GM23338 (cell line): ENCODE measurements at regions not wholly inside any gene's neighbourhood (a gene's known extent, or its start where the extent isn't known, plus 50 kb on each side); places are given as distances from the start of the nearest gene placed in this dataset.

ENCODE experiments used
- ATAC-seq: fragments of 200-7000 bp; cut with Tn5 transposase; 3 replicates; pipeline ENCODE4 v1.9.1; 2020
- DNase-seq: peaks from one replicate; pipeline ENCODE4 v3.0.0-alpha.2; 2015; ENCODE audit warnings: low spot score
- H2AFZ ChIP-seq: fragments of 200-600 bp; sonication (generic); 2 replicates; pipeline ENCODE4 v1.8.0; 2016; ENCODE audit warnings: antibody characterized with exemption, mild to moderate bottlenecking, moderate library complexity
- H3F3A ChIP-seq: fragments of 200-600 bp; sonication (generic); replicated peaks from 2 replicates; pipeline ENCODE4 v1.8.0; 2017; ENCODE audit warnings: antibody characterized with exemption, mixed run types, low read depth
- H3K27ac ChIP-seq: fragments of 200-600 bp; sonication (generic); 2 replicates; pipeline ENCODE4 v1.6.1; 2016; ENCODE audit warnings: low read depth
- H3K27me3 ChIP-seq: fragments of 200-600 bp; sonication (generic); 2 replicates; pipeline ENCODE4 v1.8.0; 2016; ENCODE audit warnings: mild to moderate bottlenecking, mixed run types, moderate library complexity; ENCODE audit not compliant: insufficient read depth
- H3K36me3 ChIP-seq: fragments of 200-600 bp; sonication (generic); 2 replicates; pipeline ENCODE4 v1.8.0; 2016; ENCODE audit warnings: mild to moderate bottlenecking; ENCODE audit not compliant: insufficient read depth
- H3K4me1 ChIP-seq: fragments of 200-600 bp; sonication (generic); 2 replicates; pipeline ENCODE4 v1.8.0; 2016; ENCODE audit warnings: mild to moderate bottlenecking, moderate library complexity; ENCODE audit not compliant: insufficient read depth
- H3K4me2 ChIP-seq: fragments of 200-600 bp; sonication (generic); 2 replicates; pipeline ENCODE4 v1.7.1; 2017; ENCODE audit warnings: mixed run types
- H3K4me3 ChIP-seq: fragments of 200-600 bp; sonication (generic); 2 replicates; pipeline ENCODE4 v1.6.1; 2016; ENCODE audit warnings: mixed run types
- H3K79me2 ChIP-seq: fragments of 200-600 bp; sonication (generic); replicated peaks from 2 replicates; pipeline ENCODE4 v1.8.0; 2017; ENCODE audit warnings: mild to moderate bottlenecking; ENCODE audit not compliant: insufficient read depth
- H3K9me2 ChIP-seq: fragments of 200-600 bp; sonication (generic); 2 replicates; pipeline ENCODE4 v1.8.0; 2017; ENCODE audit not compliant: insufficient read depth
- H4K20me1 ChIP-seq: fragments of 200-600 bp; sonication (generic); replicated peaks from 2 replicates; pipeline ENCODE4 v1.8.0; 2017; ENCODE audit warnings: mild to moderate bottlenecking; ENCODE audit not compliant: insufficient read depth
- H3K27ac Mint-ChIP-seq: 2 replicates; pipeline ENCODE4 v1.8.0; 2020; ENCODE audit warnings: inconsistent platforms, mild to moderate bottlenecking, moderate library complexity, mixed read lengths
- H3K27me3 Mint-ChIP-seq: 3 replicates; pipeline ENCODE4 v1.8.0; 2022; ENCODE audit warnings: low read depth, mild to moderate bottlenecking, moderate library complexity, mixed read lengths, inconsistent platforms; ENCODE audit not compliant: insufficient read depth, poor library complexity
- H3K36me3 Mint-ChIP-seq: 3 replicates; pipeline ENCODE4 v1.8.0; 2021; ENCODE audit warnings: low read depth, mild to moderate bottlenecking, inconsistent platforms, moderate library complexity, mixed read lengths
- H3K4me1 Mint-ChIP-seq: 3 replicates; pipeline ENCODE4 v1.8.0; 2020; ENCODE audit warnings: mild to moderate bottlenecking, inconsistent platforms, mixed read lengths
- H3K4me3 Mint-ChIP-seq: 3 replicates; pipeline ENCODE4 v1.8.0; 2021; ENCODE audit warnings: moderate library complexity, mild to moderate bottlenecking, inconsistent platforms, mixed read lengths
- H3K9me3 Mint-ChIP-seq: 3 replicates; pipeline ENCODE4 v1.8.0; 2020; ENCODE audit warnings: moderate library complexity, mild to moderate bottlenecking, inconsistent platforms, mixed read lengths
- CREB1 ChIP-seq: fragments of 250-450 bp; sonication (Bioruptor Pico); IDR thresholded peaks from 2 replicates; pipeline ENCODE4 v1.5.0; 2020; ENCODE audit warnings: low read depth, mild to moderate bottlenecking, moderate library complexity
- EZH2 ChIP-seq: fragments of 200-600 bp; sonication (generic); IDR thresholded peaks from one replicate; pipeline ENCODE4 v1.8.0; 2017; ENCODE audit warnings: antibody characterized with exemption, mild to moderate bottlenecking, low read depth; ENCODE audit not compliant: unreplicated experiment
- NANOG ChIP-seq: IDR thresholded peaks from 2 replicates; pipeline ENCODE4 v1.6.1; 2016; ENCODE audit warnings: antibody characterized with exemption, borderline replicate concordance
- POLR2AphosphoS5 ChIP-seq: IDR thresholded peaks from 2 replicates; pipeline ENCODE4 v1.6.1; 2016; ENCODE audit warnings: antibody characterized with exemption, low read depth
- STAT1 ChIP-seq: IDR thresholded peaks from one replicate; pipeline ENCODE4 v1.6.1; 2016; ENCODE audit warnings: antibody characterized with exemption; ENCODE audit not compliant: unreplicated experiment
- ZNF114 ChIP-seq: fragments of 250-450 bp; sonication (Bioruptor Pico); IDR thresholded peaks from 2 replicates; pipeline ENCODE4 v1.5.0; 2020; ENCODE audit warnings: mild to moderate bottlenecking, moderate library complexity
- ZNF331 ChIP-seq: fragments of 250-450 bp; sonication (Bioruptor Pico); IDR thresholded peaks from 2 replicates; pipeline ENCODE4 v1.5.0; 2020; ENCODE audit warnings: low read depth, mild to moderate bottlenecking, moderate library complexity
- TF ChIP-seq, protein P1 (sequence below): IDR thresholded peaks from one replicate; pipeline ENCODE4 v1.6.1; 2018; ENCODE audit warnings: antibody characterized with exemption; ENCODE audit not compliant: unreplicated experiment
- TF ChIP-seq, protein P2 (sequence below): IDR thresholded peaks from 2 replicates; pipeline ENCODE4 v1.6.1; 2016; ENCODE audit warnings: antibody characterized with exemption
- TF ChIP-seq, protein P3 (sequence below): fragments of 250-450 bp; sonication (Bioruptor Pico); IDR thresholded peaks from 2 replicates; pipeline ENCODE4 v1.5.0; 2020; ENCODE audit warnings: mild to moderate bottlenecking, moderate library complexity

DNA sequence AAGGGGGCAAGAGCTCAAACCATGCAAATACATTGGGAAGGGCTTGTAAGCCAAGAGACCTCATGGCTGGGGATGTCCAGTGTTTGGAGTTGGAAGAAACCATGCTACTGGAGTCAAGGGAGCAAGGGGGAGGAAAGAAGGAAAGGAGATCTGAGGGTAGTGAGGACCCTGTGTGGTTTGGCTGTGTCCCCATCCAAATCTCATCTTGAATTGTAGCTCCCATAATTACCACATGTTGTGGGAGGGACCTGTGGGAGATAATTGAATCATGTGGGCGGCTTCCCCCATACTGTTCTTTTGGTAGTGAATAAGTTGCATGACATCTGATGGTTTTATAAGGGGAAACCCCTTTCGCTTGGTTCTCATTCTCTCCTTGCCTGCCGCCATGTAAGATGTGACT, 56.5 kb upstream of the ADRB1 start (continued):
- TF ChIP-seq, protein P1, sequence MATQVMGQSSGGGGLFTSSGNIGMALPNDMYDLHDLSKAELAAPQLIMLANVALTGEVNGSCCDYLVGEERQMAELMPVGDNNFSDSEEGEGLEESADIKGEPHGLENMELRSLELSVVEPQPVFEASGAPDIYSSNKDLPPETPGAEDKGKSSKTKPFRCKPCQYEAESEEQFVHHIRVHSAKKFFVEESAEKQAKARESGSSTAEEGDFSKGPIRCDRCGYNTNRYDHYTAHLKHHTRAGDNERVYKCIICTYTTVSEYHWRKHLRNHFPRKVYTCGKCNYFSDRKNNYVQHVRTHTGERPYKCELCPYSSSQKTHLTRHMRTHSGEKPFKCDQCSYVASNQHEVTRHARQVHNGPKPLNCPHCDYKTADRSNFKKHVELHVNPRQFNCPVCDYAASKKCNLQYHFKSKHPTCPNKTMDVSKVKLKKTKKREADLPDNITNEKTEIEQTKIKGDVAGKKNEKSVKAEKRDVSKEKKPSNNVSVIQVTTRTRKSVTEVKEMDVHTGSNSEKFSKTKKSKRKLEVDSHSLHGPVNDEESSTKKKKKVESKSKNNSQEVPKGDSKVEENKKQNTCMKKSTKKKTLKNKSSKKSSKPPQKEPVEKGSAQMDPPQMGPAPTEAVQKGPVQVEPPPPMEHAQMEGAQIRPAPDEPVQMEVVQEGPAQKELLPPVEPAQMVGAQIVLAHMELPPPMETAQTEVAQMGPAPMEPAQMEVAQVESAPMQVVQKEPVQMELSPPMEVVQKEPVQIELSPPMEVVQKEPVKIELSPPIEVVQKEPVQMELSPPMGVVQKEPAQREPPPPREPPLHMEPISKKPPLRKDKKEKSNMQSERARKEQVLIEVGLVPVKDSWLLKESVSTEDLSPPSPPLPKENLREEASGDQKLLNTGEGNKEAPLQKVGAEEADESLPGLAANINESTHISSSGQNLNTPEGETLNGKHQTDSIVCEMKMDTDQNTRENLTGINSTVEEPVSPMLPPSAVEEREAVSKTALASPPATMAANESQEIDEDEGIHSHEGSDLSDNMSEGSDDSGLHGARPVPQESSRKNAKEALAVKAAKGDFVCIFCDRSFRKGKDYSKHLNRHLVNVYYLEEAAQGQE, result no peak
- TF ChIP-seq POLR2AphosphoS5 (no peak), NANOG (no peak), ZNF331 (CRISPR knock-in tag) (no peak), CREB1 (no peak), EZH2 (no peak), STAT1 (no peak)
- TF ChIP-seq, protein P2, sequence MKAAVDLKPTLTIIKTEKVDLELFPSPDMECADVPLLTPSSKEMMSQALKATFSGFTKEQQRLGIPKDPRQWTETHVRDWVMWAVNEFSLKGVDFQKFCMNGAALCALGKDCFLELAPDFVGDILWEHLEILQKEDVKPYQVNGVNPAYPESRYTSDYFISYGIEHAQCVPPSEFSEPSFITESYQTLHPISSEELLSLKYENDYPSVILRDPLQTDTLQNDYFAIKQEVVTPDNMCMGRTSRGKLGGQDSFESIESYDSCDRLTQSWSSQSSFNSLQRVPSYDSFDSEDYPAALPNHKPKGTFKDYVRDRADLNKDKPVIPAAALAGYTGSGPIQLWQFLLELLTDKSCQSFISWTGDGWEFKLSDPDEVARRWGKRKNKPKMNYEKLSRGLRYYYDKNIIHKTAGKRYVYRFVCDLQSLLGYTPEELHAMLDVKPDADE, result no peak

DNA sequence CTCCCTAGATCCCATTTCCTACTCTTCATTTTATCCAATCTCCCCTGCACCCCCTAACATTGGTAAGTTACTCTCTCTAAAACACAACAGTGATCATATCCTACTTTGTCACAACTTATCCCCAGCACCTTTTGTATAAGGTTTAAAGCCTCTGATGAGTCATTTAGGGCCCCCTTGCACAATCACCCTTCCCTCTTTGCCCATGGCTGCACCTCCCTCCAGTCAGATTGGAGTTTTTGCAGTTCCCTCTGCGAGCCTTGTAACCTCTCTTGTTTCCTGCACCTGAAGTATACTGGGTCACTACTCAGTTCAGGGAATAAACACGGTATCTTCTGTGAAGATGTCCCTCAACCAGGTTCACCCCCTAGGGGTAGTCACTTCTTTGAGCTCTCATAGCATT, 55.9 kb upstream of the ADRB1 start:
- H3K9me3 Mint-ChIP-seq, result peaks cover 5% of the 10 kb centered on the region
- no peaks in the 10 kb centered on the region for H3K27me3 ChIP-seq
- no peak overlapping the region for H3K4me2 ChIP-seq
- no peaks in the 10 kb centered on the region for H3K9me2 ChIP-seq
- no peak overlapping the region for H3K4me3 ChIP-seq
- H3K79me2 ChIP-seq, result no peaks in the 10 kb centered on the region
- no peaks in the 10 kb centered on the region for H4K20me1 ChIP-seq
- no peaks in the 10 kb centered on the region for H3F3A ChIP-seq
- ATAC-seq, result no peak
- H3K27ac ChIP-seq, result no peak overlapping the region
- no peaks in the 10 kb centered on the region for H3K36me3 ChIP-seq
- no peak for DNase-seq
- H3K27me3 Mint-ChIP-seq, result peaks cover 6% of the 10 kb centered on the region
- H3K4me1 Mint-ChIP-seq, result peaks cover 3% of the 10 kb centered on the region
- H3K36me3 Mint-ChIP-seq, result no peaks in the 10 kb centered on the region; the same call in 2 of the 3 replicates
- no peak overlapping the region for H3K4me3 Mint-ChIP-seq
- H3K27ac Mint-ChIP-seq, result no peak overlapping the region
- H2AFZ ChIP-seq, result no peak overlapping the region
- no peaks in the 10 kb centered on the region for H3K4me1 ChIP-seq
- no peak for TF ChIP-seq ZNF114
- TF ChIP-seq, protein P1, result no peak
- no peak for TF ChIP-seq NANOG
- TF ChIP-seq, protein P3, sequence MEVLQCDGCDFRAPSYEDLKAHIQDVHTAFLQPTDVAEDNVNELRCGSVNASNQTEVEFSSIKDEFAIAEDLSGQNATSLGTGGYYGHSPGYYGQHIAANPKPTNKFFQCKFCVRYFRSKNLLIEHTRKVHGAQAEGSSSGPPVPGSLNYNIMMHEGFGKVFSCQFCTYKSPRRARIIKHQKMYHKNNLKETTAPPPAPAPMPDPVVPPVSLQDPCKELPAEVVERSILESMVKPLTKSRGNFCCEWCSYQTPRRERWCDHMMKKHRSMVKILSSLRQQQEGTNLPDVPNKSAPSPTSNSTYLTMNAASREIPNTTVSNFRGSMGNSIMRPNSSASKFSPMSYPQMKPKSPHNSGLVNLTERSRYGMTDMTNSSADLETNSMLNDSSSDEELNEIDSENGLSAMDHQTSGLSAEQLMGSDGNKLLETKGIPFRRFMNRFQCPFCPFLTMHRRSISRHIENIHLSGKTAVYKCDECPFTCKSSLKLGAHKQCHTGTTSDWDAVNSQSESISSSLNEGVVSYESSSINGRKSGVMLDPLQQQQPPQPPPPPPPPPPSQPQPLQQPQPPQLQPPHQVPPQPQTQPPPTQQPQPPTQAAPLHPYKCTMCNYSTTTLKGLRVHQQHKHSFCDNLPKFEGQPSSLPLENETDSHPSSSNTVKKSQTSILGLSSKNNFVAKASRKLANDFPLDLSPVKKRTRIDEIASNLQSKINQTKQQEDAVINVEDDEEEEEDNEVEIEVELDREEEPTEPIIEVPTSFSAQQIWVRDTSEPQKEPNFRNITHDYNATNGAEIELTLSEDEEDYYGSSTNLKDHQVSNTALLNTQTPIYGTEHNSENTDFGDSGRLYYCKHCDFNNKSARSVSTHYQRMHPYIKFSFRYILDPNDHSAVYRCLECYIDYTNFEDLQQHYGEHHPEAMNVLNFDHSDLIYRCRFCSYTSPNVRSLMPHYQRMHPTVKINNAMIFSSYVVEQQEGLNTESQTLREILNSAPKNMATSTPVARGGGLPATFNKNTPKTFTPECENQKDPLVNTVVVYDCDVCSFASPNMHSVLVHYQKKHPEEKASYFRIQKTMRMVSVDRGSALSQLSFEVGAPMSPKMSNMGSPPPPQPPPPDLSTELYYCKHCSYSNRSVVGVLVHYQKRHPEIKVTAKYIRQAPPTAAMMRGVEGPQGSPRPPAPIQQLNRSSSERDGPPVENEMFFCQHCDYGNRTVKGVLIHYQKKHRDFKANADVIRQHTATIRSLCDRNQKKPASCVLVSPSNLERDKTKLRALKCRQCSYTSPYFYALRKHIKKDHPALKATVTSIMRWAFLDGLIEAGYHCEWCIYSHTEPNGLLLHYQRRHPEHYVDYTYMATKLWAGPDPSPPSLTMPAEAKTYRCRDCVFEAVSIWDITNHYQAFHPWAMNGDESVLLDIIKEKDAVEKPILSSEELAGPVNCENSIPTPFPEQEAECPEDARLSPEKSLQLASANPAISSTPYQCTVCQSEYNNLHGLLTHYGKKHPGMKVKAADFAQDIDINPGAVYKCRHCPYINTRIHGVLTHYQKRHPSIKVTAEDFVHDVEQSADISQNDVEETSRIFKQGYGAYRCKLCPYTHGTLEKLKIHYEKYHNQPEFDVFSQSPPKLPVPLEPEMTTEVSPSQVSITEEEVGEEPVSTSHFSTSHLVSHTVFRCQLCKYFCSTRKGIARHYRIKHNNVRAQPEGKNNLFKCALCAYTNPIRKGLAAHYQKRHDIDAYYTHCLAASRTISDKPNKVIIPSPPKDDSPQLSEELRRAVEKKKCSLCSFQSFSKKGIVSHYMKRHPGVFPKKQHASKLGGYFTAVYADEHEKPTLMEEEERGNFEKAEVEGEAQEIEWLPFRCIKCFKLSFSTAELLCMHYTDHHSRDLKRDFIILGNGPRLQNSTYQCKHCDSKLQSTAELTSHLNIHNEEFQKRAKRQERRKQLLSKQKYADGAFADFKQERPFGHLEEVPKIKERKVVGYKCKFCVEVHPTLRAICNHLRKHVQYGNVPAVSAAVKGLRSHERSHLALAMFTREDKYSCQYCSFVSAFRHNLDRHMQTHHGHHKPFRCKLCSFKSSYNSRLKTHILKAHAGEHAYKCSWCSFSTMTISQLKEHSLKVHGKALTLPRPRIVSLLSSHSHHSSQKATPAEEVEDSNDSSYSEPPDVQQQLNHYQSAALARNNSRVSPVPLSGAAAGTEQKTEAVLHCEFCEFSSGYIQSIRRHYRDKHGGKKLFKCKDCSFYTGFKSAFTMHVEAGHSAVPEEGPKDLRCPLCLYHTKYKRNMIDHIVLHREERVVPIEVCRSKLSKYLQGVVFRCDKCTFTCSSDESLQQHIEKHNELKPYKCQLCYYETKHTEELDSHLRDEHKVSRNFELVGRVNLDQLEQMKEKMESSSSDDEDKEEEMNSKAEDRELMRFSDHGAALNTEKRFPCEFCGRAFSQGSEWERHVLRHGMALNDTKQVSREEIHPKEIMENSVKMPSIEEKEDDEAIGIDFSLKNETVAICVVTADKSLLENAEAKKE (CRISPR knock-in tag), result no peak
- no peak for TF ChIP-seq STAT1
- no peak for TF ChIP-seq EZH2
